ENCODE measurements at regions not wholly inside any gene's neighbourhood (a gene's known extent, or its start where the extent isn't known, plus 50 kb on each side); places are given as distances from the start of the nearest gene placed in this dataset.

DNA sequence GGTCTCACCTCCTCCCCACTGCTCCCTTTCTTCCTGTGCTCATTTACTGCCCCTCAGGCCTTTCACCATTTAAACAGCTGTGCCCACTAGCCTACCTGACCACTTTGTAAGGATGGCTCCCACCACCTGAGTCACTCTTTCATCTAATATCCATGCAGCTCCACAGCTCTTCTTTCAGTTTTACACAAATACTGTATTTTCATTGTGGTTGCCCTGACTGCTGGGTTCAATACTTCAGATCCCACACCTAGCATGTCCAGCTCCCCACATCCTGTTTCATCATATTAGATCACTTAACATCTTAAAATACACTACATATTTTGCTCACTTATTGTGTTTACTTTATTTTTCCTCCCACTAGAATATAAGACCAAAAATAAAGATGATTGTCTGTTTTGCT, 1110.6 kb downstream of the TSN start:
- Histone ChIP-seq H3K9me3 (no peaks in the 10 kb centered on the region), H3K4me1 (no peaks in the 10 kb centered on the region), H3K36me3 (no peaks in the 10 kb centered on the region), H3K4me3 (no peak overlapping the region), H3K27ac (no peak overlapping the region), H3K27me3 (no peaks in the 10 kb centered on the region)
- DNase-seq: no peak
- TF ChIP-seq, protein P1, sequence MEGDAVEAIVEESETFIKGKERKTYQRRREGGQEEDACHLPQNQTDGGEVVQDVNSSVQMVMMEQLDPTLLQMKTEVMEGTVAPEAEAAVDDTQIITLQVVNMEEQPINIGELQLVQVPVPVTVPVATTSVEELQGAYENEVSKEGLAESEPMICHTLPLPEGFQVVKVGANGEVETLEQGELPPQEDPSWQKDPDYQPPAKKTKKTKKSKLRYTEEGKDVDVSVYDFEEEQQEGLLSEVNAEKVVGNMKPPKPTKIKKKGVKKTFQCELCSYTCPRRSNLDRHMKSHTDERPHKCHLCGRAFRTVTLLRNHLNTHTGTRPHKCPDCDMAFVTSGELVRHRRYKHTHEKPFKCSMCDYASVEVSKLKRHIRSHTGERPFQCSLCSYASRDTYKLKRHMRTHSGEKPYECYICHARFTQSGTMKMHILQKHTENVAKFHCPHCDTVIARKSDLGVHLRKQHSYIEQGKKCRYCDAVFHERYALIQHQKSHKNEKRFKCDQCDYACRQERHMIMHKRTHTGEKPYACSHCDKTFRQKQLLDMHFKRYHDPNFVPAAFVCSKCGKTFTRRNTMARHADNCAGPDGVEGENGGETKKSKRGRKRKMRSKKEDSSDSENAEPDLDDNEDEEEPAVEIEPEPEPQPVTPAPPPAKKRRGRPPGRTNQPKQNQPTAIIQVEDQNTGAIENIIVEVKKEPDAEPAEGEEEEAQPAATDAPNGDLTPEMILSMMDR (IDR thresholded peaks at IDR 0.05): no peak
- TF ChIP-seq POLR2A (IDR thresholded peaks at IDR 0.05): no peak

DNA sequence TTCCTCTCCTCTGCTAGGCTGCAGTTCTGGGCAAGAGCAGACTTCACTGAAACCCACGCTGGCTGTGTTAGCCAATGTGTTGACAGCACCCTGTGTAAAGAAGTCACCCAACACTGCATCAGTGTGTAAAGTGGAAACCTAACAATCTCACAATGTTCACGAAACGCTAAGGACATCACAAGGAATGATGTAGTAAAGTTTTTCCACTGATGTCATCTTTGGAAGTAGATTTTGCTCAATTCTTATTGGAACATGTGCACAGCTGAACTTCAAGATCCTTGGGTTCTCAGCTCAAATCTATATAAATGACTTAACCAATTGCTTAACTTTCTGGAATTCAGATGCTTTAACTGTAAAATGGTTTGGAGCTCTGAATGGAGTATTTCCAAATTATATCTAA, 1112.5 kb downstream of the TSN start:
- no peaks in the 10 kb centered on the region for H3K27me3 ChIP-seq
- no peaks in the 10 kb centered on the region for H3K4me1 ChIP-seq
- H3K36me3 ChIP-seq: no peaks in the 10 kb centered on the region
- H3K27ac ChIP-seq: no peak overlapping the region
- TF ChIP-seq POLR2A (IDR thresholded peaks at IDR 0.05): no peak
- TF ChIP-seq, protein P1 (IDR thresholded peaks at IDR 0.05): no peak
- H3K4me3 ChIP-seq: no peak overlapping the region
- H3K9me3 ChIP-seq: no peaks in the 10 kb centered on the region
- no peak for DNase-seq

DNA sequence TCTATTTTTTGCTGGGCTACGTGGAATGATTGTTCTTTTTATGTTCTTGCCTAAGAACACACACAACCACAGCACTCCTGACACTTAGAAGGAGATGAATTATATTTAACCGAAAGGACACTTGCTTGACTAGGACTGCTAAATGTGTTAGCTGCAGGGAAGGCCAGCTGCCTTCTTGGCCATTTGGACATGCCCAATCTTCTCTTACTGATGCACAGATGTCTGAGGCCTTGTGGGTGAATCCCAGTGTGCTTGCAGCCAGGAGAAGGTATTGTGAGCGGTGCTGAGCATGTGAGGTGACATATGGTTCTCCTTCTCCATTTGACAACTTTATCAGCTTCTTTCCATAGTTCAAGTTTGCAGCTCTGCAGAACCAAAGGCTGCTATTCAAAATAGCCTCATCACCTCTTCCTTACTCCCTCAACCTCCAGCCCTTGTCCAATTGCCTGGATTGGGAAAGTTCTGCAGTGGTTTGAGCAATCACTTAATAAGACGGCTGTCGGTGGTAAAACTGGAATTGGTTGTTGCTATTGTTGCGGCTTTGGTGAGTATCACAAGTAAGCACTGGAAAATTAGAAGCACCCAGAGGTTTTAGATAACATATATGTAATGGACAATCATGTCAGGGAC, 1113.3 kb downstream of the TSN start:
- TF ChIP-seq POLR2A (IDR thresholded peaks at IDR 0.05): no peak
- TF ChIP-seq, protein P1 (IDR thresholded peaks at IDR 0.05): no peak
- no peaks in the 10 kb centered on the region for H3K36me3 ChIP-seq
- no peaks in the 10 kb centered on the region for H3K4me1 ChIP-seq
- H3K27ac ChIP-seq: no peak overlapping the region
- H3K4me3 ChIP-seq: no peak overlapping the region
- no peaks in the 10 kb centered on the region for H3K27me3 ChIP-seq
- H3K9me3 ChIP-seq: no peaks in the 10 kb centered on the region
- DNase-seq: no peak

GRCh38 chr2:122873951-122874350, 1118.5 kb downstream of the TSN start:
- no peak for DNase-seq
- H3K27ac ChIP-seq: no peak overlapping the region
- TF ChIP-seq POLR2A (IDR thresholded peaks at IDR 0.05): no peak
- TF ChIP-seq, protein P1 (IDR thresholded peaks at IDR 0.05): no peak

DNA sequence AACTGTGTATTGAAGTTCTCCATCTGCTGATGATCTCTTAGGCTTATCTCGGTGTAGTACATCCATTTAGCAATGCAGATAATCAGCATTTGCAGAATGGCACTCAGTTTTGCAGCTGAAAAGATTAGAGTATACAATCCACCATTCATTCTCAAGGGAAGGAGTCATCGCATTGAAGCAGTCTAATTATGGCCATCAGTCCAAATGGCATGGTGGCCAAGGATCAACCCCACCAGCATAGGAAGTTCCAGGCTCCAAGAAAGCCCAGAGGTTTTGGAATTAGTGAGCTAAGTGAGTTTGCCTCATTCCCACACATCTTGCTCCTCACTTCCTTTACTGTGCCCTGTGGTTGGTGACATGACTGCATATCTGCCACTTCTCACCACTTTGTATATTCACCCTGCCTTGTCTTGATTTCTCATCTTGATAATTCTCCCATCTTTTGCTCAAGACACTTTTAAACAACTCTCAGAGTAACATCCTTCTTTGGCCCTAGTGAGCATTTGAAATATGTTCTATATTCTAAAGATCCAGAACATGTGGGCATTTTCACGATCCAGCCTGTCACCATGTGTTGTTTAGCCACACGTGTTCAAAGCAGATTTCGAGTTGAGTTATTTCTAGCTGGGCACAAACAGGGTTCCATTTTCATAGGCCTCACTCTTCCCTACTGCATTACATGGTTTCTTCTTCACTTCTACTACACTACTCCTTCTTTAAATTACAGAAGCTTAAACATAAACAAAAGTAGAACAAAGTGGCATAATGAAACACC, 1119.8 kb downstream of the TSN start:
- H3K27me3 ChIP-seq: no peaks in the 10 kb centered on the region
- H3K36me3 ChIP-seq: no peaks in the 10 kb centered on the region
- TF ChIP-seq, protein P1 (IDR thresholded peaks at IDR 0.05): no peak
- no peak for TF ChIP-seq POLR2A (IDR thresholded peaks at IDR 0.05)
- H3K9me3 ChIP-seq: no peaks in the 10 kb centered on the region
- no peaks in the 10 kb centered on the region for H3K4me1 ChIP-seq
- DNase-seq: no peak
- H3K27ac ChIP-seq: no peak overlapping the region
- no peak overlapping the region for H3K4me3 ChIP-seq

More at GRCh38 chr2:122873951-122874350, 1118.5 kb downstream of the TSN start:
- Histone ChIP-seq H3K4me3 (no peak overlapping the region), H3K36me3 (no peaks in the 10 kb centered on the region), H3K27me3 (no peaks in the 10 kb centered on the region), H3K9me3 (no peaks in the 10 kb centered on the region), H3K4me1 (no peaks in the 10 kb centered on the region)

Measured in Peyer's patch (tissue), 4 donors.